GM23338 (cell line): ENCODE measurements at regions not wholly inside any gene's neighbourhood (a gene's known extent, or its start where the extent isn't known, plus 50 kb on each side); places are given as distances from the start of the nearest gene placed in this dataset.

Experiments used
- ATAC-seq: fragments of 200-7000 bp; cut with Tn5 transposase; 3 replicates; pipeline ENCODE4 v1.9.1; 2020
- DNase-seq: peaks from one replicate; pipeline ENCODE4 v3.0.0-alpha.2; 2015; ENCODE audit warnings: low spot score
- H2AFZ ChIP-seq: fragments of 200-600 bp; sonication (generic); 2 replicates; pipeline ENCODE4 v1.8.0; 2016; ENCODE audit warnings: antibody characterized with exemption, mild to moderate bottlenecking, moderate library complexity
- H3F3A ChIP-seq: fragments of 200-600 bp; sonication (generic); replicated peaks from 2 replicates; pipeline ENCODE4 v1.8.0; 2017; ENCODE audit warnings: antibody characterized with exemption, mixed run types, low read depth
- H3K27ac ChIP-seq: fragments of 200-600 bp; sonication (generic); 2 replicates; pipeline ENCODE4 v1.6.1; 2016; ENCODE audit warnings: low read depth
- H3K27me3 ChIP-seq: fragments of 200-600 bp; sonication (generic); 2 replicates; pipeline ENCODE4 v1.8.0; 2016; ENCODE audit warnings: mild to moderate bottlenecking, mixed run types, moderate library complexity; ENCODE audit not compliant: insufficient read depth
- H3K36me3 ChIP-seq: fragments of 200-600 bp; sonication (generic); 2 replicates; pipeline ENCODE4 v1.8.0; 2016; ENCODE audit warnings: mild to moderate bottlenecking; ENCODE audit not compliant: insufficient read depth
- H3K4me1 ChIP-seq: fragments of 200-600 bp; sonication (generic); 2 replicates; pipeline ENCODE4 v1.8.0; 2016; ENCODE audit warnings: mild to moderate bottlenecking, moderate library complexity; ENCODE audit not compliant: insufficient read depth
- H3K4me2 ChIP-seq: fragments of 200-600 bp; sonication (generic); 2 replicates; pipeline ENCODE4 v1.7.1; 2017; ENCODE audit warnings: mixed run types
- H3K4me3 ChIP-seq: fragments of 200-600 bp; sonication (generic); 2 replicates; pipeline ENCODE4 v1.6.1; 2016; ENCODE audit warnings: mixed run types
- H3K79me2 ChIP-seq: fragments of 200-600 bp; sonication (generic); replicated peaks from 2 replicates; pipeline ENCODE4 v1.8.0; 2017; ENCODE audit warnings: mild to moderate bottlenecking; ENCODE audit not compliant: insufficient read depth
- H3K9me2 ChIP-seq: fragments of 200-600 bp; sonication (generic); 2 replicates; pipeline ENCODE4 v1.8.0; 2017; ENCODE audit not compliant: insufficient read depth
- H4K20me1 ChIP-seq: fragments of 200-600 bp; sonication (generic); replicated peaks from 2 replicates; pipeline ENCODE4 v1.8.0; 2017; ENCODE audit warnings: mild to moderate bottlenecking; ENCODE audit not compliant: insufficient read depth
- H3K27ac Mint-ChIP-seq: 2 replicates; pipeline ENCODE4 v1.8.0; 2020; ENCODE audit warnings: inconsistent platforms, mild to moderate bottlenecking, moderate library complexity, mixed read lengths
- H3K27me3 Mint-ChIP-seq: 3 replicates; pipeline ENCODE4 v1.8.0; 2022; ENCODE audit warnings: low read depth, mild to moderate bottlenecking, moderate library complexity, mixed read lengths, inconsistent platforms; ENCODE audit not compliant: insufficient read depth, poor library complexity
- H3K36me3 Mint-ChIP-seq: 3 replicates; pipeline ENCODE4 v1.8.0; 2021; ENCODE audit warnings: low read depth, mild to moderate bottlenecking, inconsistent platforms, moderate library complexity, mixed read lengths
- H3K4me1 Mint-ChIP-seq: 3 replicates; pipeline ENCODE4 v1.8.0; 2020; ENCODE audit warnings: mild to moderate bottlenecking, inconsistent platforms, mixed read lengths
- H3K4me3 Mint-ChIP-seq: 3 replicates; pipeline ENCODE4 v1.8.0; 2021; ENCODE audit warnings: moderate library complexity, mild to moderate bottlenecking, inconsistent platforms, mixed read lengths
- H3K9me3 Mint-ChIP-seq: 3 replicates; pipeline ENCODE4 v1.8.0; 2020; ENCODE audit warnings: moderate library complexity, mild to moderate bottlenecking, inconsistent platforms, mixed read lengths
- CREB1 ChIP-seq: fragments of 250-450 bp; sonication (Bioruptor Pico); IDR thresholded peaks from 2 replicates; pipeline ENCODE4 v1.5.0; 2020; ENCODE audit warnings: low read depth, mild to moderate bottlenecking, moderate library complexity
- CTCF ChIP-seq, 2 experiments: fragments of 200-600 bp in 1 of 2; sonication (generic) in 1 of 2; conservative IDR thresholded peaks; 2 replicates each; pipeline versions ENCODE4 v1.5.1 to v1.6.1; 2016 to 2017; ENCODE audit warnings: antibody characterized with exemption in 2 of 2, low read depth in 2 of 2, mild to moderate bottlenecking in 2 of 2, moderate library complexity in 1 of 2
- ETS1 ChIP-seq: IDR thresholded peaks from 2 replicates; pipeline ENCODE4 v1.6.1; 2016; ENCODE audit warnings: antibody characterized with exemption
- EZH2 ChIP-seq: fragments of 200-600 bp; sonication (generic); IDR thresholded peaks from one replicate; pipeline ENCODE4 v1.8.0; 2017; ENCODE audit warnings: antibody characterized with exemption, mild to moderate bottlenecking, low read depth; ENCODE audit not compliant: unreplicated experiment
- EZH2phosphoT487 ChIP-seq: fragments of 200-600 bp; sonication (generic); IDR thresholded peaks from one replicate; pipeline ENCODE4 v1.8.1; 2018; ENCODE audit warnings: antibody characterized with exemption; ENCODE audit not compliant: unreplicated experiment
- JUNB ChIP-seq: IDR thresholded peaks from one replicate; pipeline ENCODE4 v1.6.1; 2016; ENCODE audit warnings: antibody characterized with exemption; ENCODE audit not compliant: unreplicated experiment
- NANOG ChIP-seq: IDR thresholded peaks from 2 replicates; pipeline ENCODE4 v1.6.1; 2016; ENCODE audit warnings: antibody characterized with exemption, borderline replicate concordance
- POLR2AphosphoS5 ChIP-seq: IDR thresholded peaks from 2 replicates; pipeline ENCODE4 v1.6.1; 2016; ENCODE audit warnings: antibody characterized with exemption, low read depth
- REST ChIP-seq: IDR thresholded peaks from one replicate; pipeline ENCODE4 v1.6.1; 2018; ENCODE audit warnings: antibody characterized with exemption; ENCODE audit not compliant: unreplicated experiment
- STAT1 ChIP-seq: IDR thresholded peaks from one replicate; pipeline ENCODE4 v1.6.1; 2016; ENCODE audit warnings: antibody characterized with exemption; ENCODE audit not compliant: unreplicated experiment
- ZNF114 ChIP-seq: fragments of 250-450 bp; sonication (Bioruptor Pico); IDR thresholded peaks from 2 replicates; pipeline ENCODE4 v1.5.0; 2020; ENCODE audit warnings: mild to moderate bottlenecking, moderate library complexity
- ZNF331 ChIP-seq: fragments of 250-450 bp; sonication (Bioruptor Pico); IDR thresholded peaks from 2 replicates; pipeline ENCODE4 v1.5.0; 2020; ENCODE audit warnings: low read depth, mild to moderate bottlenecking, moderate library complexity
- ZNF462 ChIP-seq: fragments of 250-450 bp; sonication (Bioruptor Pico); IDR thresholded peaks from 2 replicates; pipeline ENCODE4 v1.5.0; 2020; ENCODE audit warnings: mild to moderate bottlenecking, moderate library complexity

- H3K36me3 Mint-ChIP-seq = peaks cover 43% of the 10 kb centered on the region
- H3K27me3 Mint-ChIP-seq = peaks cover 11% of the 10 kb centered on the region
- no peak overlapping the region for H3K4me3 ChIP-seq
- TF ChIP-seq ETS1 (no peak), POLR2AphosphoS5 (no peak), ZNF114 (CRISPR knock-in tag) (no peak), JUNB (no peak), REST (no peak), CTCF (conservative IDR thresholded peaks at IDR 0.05; ENCODE audit: low read depth in 2 of 2) (no peak), ZNF462 (CRISPR knock-in tag) (no peak), ZNF331 (CRISPR knock-in tag) (no peak), NANOG (no peak), EZH2phosphoT487 (no peak), EZH2 (no peak), STAT1 (no peak), CREB1 (no peak)
- peaks cover 52% of the 10 kb centered on the region for H3K9me3 Mint-ChIP-seq
- no peak overlapping the region for H3K4me2 ChIP-seq
- H3K9me2 ChIP-seq = 0 out of 2 replicates have a peak, but pooled peaks cover 4% of the 10 kb centered on the region
- no peaks in the 10 kb centered on the region for H3K79me2 ChIP-seq
- H3K27me3 ChIP-seq = no peaks in the 10 kb centered on the region
- DNase-seq = no peak
- H3K27ac ChIP-seq = no peak overlapping the region
- no peak overlapping the region for H3K4me3 Mint-ChIP-seq
- no peaks in the 10 kb centered on the region for H4K20me1 ChIP-seq
- H3K4me1 ChIP-seq = no peaks in the 10 kb centered on the region
- H3K27ac Mint-ChIP-seq = no peak overlapping the region
- no peak overlapping the region for H2AFZ ChIP-seq
- no peak for ATAC-seq
- peaks cover 5% of the 10 kb centered on the region for H3K36me3 ChIP-seq
- no peaks in the 10 kb centered on the region for H3F3A ChIP-seq
- no peaks in the 10 kb centered on the region for H3K4me1 Mint-ChIP-seq
These were observed 63.2 kb upstream of the AGR3 start for GRCh38 chr7:16944936-16945335.
